Uterus (tissue), 2 donors: ENCODE measurements at regions not wholly inside any gene's neighbourhood (a gene's known extent, or its start where the extent isn't known, plus 50 kb on each side); places are given as distances from the start of the nearest gene placed in this dataset.

Experiments
- CTCF ChIP-seq, 4 experiments: fragments of 200-600 bp in 2 of 4; fragments of 450-650 bp in 2 of 4; sonication (generic) in 2 of 4; IDR thresholded peaks; one replicate each; pipeline ENCODE4 v1.5.1; 2016 to 2019; ENCODE audit warnings: antibody characterized with exemption in 4 of 4, mild to moderate bottlenecking in 2 of 4, moderate library complexity in 1 of 4
- POLR2A ChIP-seq, 2 donors: fragments of 450-650 bp; IDR thresholded peaks; one replicate each; pipeline ENCODE4 v1.6.1; 2016; ENCODE audit warnings: antibody characterized with exemption in 2 of 2, mild to moderate bottlenecking in 1 of 2, moderate library complexity in 1 of 2

- TF ChIP-seq CTCF (IDR thresholded peaks at IDR 0.05) (no peak), POLR2A (IDR thresholded peaks at IDR 0.05) (no peak)
Measured at GRCh38 chr6:141510803-141511202, 621.9 kb upstream of the GJE1 start.
